HG02943 (cell line): ENCODE measurements at regions not wholly inside any gene's neighbourhood (a gene's known extent, or its start where the extent isn't known, plus 50 kb on each side); places are given as distances from the start of the nearest gene placed in this dataset.

Source experiments
- ATAC-seq: cut with Tn5 transposase; IDR thresholded peaks from one replicate; pipeline ENCODE4 v1.9.1; 2021; ENCODE audit warnings: mild to moderate bottlenecking, low read depth, moderate library complexity; ENCODE audit not compliant: unreplicated experiment

DNA sequence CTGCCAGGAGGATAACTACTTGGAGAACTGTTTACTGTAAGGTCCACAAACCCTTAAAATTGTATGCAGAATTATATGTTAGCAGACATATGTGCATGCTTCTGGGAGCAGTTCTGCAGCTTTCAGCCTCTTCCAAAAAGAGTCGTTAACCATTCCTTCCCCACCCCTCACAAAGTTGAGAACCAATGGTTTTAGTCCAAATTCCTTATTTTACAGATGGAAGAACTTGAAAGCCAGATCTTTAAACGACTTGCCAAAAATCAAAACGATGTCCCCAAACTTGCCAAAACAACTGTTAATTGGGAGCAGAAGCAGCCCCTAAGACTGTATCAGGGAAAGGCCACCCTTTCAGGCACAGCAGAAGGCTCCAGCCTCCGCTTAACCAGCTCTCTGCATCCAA, 266.4 kb upstream of the ANKRD55 start:
- ATAC-seq, result no peak

DNA sequence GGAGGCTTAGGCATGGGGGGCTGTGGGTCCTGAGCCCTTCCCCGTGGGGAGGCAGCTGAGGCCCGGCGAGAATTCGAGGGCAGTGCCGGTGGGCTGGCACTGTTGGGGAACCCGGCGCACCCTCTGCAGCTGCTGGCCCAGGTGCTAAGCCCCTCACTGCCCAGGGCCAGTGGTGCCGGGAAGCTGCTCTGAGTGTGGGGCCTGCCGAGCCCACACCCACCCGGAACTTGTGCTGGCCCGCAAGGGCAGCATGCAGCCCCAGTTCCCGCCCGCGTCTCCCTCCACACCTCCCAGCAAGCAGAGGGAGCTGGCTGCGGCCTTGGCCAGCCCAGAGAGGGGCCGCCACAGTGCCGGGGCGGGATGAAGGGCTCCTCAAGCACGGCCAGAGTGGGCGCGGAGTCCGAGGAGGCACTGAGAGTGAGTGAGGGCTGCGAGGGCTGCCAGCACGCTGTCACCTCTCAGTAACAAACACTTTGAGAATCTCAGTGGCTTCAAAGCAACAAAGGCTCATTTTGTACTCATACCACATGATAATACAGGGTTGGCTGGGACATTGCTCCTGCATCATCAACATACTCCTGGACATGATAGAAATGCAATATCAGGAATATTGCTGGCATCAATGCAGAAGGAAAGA, 265.7 kb upstream of the ANKRD55 start:
- no peak for ATAC-seq

- ATAC-seq, result no peak
Observed at GRCh38 chr5:56496581-56497063, 263.5 kb upstream of the ANKRD55 start.

- ATAC-seq, result no peak
Observed at GRCh38 chr5:56494300-56494731, 261.2 kb upstream of the ANKRD55 start.

- ATAC-seq, result no peak
Observed at GRCh38 chr5:56493766-56494165, 260.6 kb upstream of the ANKRD55 start.

- ATAC-seq, result no peak
Observed at GRCh38 chr5:56493308-56493707, 260.2 kb upstream of the ANKRD55 start.

DNA sequence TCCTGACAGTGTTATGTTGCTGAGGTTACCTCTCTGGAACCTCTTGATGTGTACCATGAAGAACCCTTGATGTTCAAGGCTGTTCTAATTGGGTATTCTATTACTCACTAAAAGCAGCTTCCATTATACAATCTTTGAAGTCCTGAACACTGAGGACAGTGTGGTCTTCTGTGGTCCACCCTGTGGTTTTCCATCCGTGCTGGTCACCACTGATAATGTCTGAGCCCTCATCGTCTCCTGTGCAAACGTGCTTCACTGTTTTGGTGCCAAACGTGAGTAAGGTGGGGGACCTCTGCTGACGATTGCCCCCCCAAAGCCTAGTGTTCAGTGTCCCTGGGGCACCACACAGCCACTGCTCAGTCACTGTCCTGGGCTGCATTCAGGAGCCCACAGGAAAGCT, 259.7 kb upstream of the ANKRD55 start:
- no peak for ATAC-seq

- ATAC-seq, result no peak
Observed at GRCh38 chr5:56490971-56491468, 257.9 kb upstream of the ANKRD55 start.

- ATAC-seq, result no peak
Observed at GRCh38 chr5:56489272-56489671, 256.1 kb upstream of the ANKRD55 start.

DNA sequence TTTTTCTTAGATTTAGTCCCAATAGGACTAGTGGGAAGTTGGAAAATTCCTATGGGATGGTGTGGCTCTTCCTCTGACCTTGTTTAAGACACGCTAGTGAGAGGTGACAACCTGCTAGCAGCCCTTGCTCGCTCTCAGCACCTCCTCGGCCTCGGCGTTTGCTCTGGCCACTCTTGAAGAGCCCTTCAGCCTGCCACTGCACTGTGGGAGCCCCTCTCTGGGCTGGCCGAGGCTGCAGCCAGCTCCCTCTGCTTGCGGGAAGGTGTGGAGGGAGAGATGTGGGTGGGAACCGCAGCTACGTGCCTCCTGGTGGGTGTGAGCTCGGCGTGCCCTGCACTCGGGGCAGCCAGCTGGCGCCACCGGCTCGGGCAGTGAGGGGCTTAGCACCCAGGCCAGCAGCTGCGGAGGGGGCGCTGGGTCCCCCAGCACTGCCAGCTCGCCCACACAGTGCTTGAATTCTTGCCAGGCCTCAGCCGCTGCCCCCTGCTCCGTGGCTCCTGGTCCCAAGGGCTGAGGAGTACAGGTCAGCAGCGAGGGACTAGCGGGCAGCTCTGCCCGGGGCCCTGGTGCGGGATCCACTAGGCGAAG, 254.5 kb upstream of the ANKRD55 start:
- no peak for ATAC-seq

DNA sequence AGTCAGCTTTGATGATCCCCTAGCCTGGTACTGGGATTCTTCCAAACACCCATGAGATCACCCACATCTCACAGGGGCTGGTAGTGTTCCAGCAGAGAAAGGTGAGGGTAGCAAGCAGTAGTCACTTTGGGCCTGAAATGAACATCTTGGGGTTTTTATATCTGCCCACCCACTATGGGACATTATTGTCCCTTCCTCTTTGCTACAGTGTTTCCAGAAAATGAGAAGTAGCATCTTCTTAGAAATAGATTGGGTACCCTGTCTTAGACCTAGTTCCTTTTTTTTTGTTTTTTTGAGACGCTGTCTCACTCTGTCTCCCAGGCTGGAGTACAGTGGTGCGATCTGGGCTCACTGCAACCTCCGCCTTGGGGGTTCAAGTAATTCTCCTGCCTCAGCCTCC, 249.2 kb upstream of the ANKRD55 start:
- ATAC-seq, result no peak

GRCh38 chr5:56481428-56482357, 248.6 kb upstream of the ANKRD55 start:
- no peak for ATAC-seq

GRCh38 chr5:56480705-56481427, 247.7 kb upstream of the ANKRD55 start:
- no peak for ATAC-seq

DNA sequence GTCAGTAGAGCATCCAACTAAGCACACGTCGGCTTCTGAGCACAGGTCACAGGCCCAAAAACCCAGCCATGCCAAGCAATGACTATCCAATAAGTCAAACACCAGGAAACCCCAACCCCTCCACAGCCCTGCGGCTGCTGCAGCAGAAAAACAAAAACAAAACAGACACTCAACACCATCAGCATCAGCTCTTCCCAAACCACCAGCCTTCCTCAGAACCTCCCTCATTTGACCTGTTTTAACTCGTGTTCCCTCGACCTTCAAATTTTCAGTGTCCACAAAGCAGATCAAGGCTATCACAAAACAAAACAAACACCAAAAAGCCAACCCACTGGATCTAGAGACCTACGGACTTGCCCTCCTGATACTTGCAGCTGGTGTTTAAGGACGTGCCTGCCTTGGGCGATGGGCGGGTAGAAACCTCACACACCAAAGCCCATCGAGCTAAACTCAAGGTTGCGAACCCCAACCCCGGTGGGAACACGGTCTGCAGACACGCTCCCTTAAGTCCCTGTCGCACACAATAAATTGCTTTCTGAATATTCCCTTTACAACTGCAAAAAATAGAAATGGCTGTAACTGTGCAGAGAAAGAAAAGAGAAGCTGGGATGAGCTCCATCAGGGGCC, 247.1 kb upstream of the ANKRD55 start:
- ATAC-seq, result no peak

DNA sequence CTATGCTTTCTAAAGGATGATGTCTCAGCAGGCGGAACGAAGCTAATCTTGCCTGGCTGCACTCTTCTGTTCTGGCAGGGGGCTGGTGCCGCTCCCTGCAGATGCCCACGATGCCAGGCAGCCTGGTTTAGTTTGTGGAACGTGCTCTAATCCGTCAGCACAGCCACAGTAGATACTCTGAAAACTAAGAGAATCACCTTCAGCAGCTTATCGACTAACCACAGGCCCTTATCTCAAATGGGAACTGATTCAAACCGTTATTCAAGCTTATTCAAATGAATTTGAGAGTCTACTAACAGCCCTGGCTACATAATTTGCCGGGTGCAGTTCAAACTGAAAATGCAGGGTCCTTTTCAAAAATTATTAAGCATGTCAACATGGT, 246.6 kb upstream of the ANKRD55 start:
- no peak for ATAC-seq

DNA sequence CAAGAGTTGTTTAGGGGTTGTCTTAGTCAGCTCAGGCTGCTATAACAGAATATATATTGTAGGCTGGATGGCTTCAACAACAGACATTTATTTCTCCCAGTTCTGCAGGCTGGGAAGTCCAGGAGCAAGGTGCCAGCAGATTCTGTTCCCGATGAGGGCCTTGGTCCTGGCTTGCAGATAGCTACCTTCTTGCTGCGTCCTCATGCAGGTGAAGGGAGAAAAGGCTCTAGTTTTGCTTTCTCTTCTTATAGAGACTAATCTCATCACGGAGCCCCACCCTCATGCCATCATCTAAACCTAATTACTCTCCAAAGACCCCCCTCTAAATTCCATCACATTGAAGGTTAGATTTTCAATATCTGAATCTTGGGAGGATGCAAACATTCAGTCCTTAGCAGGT, 246.0 kb upstream of the ANKRD55 start:
- ATAC-seq, result no peak

DNA sequence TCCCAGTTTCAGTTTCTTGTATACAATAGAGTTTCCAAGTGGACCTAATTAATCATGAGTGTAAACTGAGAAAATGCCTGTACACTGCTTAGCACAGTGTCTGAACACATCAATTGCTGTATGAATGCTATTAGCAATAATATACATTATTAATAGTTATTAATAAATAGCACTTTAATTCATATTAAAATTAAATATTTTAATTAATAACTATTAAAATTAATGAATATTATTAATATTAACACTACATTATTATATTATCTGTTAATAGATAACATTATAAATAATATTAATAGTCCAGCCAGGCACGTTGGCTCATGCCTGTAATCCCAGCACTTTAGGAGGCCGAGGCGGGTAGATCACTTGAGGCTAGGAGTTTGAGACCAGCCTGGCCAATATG, 244.9 kb upstream of the ANKRD55 start:
- no peak for ATAC-seq

DNA sequence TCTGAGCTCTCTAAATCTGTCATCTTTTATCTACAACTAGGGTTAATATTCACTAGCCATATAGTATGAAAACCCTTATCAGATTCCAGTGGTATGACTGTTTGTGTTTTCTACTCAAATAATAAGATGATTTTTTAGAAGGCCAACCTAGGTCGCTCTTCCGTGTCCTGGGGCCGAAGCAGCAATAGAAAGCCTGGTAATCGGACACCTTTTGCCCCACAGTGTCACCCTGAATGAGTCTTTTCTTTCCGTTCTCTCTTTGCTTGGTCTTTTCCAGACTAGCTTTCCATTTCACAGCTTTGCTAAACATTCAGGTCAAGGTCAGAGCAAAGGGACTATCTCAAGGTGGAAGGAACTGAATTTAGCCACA, 243.3 kb upstream of the ANKRD55 start:
- no peak for ATAC-seq

DNA sequence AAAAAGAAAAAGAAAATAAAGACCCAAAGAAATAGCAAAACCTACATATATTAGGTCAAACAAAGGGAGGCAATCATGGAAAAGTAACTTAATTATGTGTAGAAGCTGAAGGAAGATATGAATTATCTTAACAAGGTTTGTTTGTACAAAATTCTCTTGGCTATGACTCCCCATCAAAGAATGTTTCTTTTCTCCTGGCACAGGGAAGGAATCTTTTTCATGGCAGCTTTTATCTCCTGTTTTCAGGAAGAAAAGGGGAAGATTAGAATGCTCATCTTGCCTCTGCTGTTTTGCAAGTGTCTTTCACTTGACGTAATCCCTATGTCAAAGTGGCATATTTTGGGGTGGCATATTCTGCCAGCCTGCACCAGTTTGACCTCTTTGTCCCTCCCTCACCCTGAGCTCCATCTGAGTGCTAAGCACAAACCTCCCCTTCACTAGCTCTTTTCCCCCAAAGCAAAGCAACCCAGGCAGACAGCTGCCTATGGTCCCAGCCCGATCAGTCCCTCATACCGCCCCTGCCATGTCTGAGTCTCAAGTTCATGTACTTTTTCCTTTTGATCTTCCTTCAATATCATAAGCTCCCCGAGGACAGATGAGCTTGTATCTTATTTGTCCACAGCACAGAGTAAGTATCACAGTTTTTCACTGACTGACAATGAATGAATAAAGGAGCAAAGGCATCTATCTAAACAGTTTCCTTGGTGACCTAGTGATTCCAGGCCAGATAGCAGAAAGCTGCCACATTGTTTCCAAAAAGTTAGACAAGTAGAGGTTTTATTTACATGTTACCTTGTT, 242.8 kb upstream of the ANKRD55 start:
- no peak for ATAC-seq
